Lung microvascular endothelial cell (primary cell): ENCODE measurements at regions not wholly inside any gene's neighbourhood (a gene's known extent, or its start where the extent isn't known, plus 50 kb on each side); places are given as distances from the start of the nearest gene placed in this dataset.
"Not testable (repeated sequence)": the region's sequence is repeated elsewhere in the genome, so short reads cannot be mapped to it uniquely, and the experiment has no call there.

ENCODE experiments used
- DNase-seq, 2 donors: peaks; one replicate each; pipeline versions ENCODE4 v3.0.0 to v3.0.0-alpha.2; 2010; ENCODE audit warnings: low read depth in 2 of 2

- no peak for DNase-seq
These were observed 1533.3 kb downstream of the SLITRK5 start for GRCh38 chr13:89204435-89204834.

DNA sequence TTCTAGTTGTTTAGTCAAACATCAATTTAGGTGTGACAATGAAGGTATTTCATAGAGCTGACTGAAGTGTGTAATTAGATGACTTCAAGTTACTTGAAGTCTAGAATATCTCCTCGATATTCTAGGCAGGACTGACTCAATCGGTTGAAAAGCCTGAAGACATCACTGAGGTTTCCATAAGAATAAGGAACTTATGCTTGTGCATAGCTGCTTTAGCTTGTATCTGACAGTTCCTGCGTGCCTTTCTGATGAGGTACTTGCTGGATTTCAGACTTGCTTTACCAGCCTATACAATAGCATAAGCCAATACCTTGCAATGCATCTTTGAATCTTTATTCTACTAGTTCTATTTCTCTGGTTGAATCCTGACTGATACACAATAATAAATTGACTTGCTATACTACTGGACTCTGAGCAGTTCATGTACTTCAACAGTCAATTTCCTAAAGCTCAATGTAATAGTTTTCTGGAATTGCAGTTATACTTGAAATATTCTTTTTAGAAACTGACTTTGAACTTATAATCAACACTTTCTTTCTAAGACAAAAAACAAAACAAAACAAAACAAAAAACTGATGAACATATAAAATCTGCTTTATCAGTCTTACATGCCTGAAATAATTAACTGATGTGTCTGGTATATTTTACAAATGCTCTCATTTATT, 1534.8 kb downstream of the SLITRK5 start:
- no peak for DNase-seq

DNA sequence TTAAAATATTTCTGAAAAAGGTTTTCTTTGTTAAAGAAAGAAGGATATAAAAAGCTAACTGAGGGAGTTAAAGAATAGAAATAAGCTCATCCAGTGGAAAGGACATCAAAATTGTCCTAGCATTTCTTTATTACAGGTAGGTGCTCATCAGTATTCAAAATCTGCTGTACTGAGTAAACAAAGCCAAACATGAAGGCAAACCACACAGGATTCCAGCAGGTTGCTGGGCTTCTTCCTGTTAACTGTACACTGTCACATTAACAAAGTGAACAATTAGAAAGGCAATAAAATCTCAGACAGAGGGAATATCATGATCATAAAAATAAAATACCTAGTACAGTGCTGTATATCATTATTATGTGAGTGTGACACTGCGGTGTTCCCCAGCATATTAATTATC, 1541.0 kb downstream of the SLITRK5 start:
- no peak for DNase-seq

DNA sequence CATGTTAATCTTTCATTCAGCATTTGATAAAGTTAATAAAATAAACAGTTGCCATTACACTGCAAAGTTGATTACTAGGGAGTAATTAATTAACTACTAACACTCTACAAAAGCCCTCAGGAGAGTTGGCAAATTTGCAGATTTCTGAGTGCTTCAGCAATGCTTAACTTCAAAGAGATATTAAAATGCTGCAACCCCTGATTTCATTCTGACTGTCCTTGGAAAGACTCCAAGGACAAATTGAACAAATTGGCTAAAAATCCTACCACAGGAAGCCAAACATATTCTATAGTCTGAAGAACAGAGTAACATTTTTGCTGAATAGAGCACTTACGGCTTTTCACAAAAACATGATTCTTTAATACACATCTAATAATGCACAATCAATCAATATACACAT, 1543.0 kb downstream of the SLITRK5 start:
- no peak for DNase-seq

GRCh38 chr13:89215319-89215718, 1544.1 kb downstream of the SLITRK5 start:
- DNase-seq = not testable (repeated sequence)

DNA sequence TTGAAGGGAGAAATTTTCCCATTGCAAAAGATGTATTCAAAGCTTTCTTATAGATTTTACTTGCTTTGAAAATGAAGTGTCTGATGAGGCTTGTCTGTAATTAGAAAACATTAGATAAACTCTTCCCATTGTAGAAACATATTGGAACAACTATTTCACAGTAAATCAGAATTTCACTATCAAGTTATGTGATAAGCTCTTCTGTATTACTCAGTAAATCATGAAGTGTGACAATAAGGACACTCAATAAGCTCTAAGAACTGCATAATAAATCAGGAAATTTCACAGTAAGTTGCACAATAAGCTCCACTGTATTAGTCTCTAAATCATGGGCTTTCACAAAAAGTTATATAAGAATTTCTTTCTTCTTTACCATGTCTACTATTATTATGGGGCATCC, 1546.6 kb downstream of the SLITRK5 start:
- no peak for DNase-seq

DNA sequence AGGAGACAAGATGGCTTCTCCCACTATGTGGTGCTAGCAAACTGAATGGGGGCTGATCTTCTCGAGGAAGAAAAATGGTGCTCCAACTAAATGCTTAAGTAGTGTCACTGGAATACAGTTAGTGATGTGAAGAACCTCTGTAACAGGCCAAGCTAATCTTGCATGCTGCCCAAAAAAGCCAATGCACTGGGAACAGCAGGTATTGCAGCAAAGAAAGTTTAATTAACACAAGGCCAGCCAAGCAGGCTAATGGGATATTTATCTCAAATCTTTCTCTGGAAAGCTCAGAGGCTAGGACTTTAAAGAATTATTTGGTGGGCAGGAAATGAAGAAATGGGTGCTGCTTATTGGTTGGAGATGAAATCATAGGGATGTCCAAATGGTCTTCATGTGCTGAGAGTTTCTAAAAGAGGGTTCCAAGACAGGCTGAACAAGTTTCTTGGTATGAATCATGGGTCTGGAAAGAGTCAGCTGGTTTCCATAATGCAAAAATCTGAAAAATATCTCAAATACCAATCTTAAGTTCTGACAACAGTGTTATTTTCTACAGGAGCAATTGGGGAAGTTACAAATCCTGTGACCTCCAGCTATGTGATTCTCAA, 1550.5 kb downstream of the SLITRK5 start:
- DNase-seq = no peak

GRCh38 chr13:89227356-89227755, 1556.2 kb downstream of the SLITRK5 start:
- no peak for DNase-seq

DNA sequence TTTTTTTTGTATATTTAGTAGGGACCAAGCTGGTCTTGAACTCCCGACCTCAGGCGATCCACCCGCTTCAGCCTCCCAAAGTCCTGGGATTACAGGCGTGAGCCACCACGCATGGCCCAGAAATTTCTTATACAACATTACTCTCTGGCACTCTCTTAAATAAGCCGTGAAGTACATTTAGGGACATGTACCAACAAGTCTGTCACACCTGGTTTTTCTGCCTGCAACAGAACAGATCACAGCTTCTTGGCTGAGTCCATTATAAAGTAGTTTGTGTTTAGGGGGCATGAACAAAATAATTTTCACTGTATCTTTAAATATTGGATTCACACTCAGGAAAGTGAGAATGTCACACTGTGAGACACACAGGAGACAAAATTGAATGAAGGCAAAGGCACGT, 1567.3 kb downstream of the SLITRK5 start:
- no peak for DNase-seq

- no peak for DNase-seq
These were observed 1568.4 kb downstream of the SLITRK5 start for GRCh38 chr13:89239361-89240127.

GRCh38 chr13:89255844-89256406, 1584.8 kb downstream of the SLITRK5 start:
- DNase-seq = no peak

DNA sequence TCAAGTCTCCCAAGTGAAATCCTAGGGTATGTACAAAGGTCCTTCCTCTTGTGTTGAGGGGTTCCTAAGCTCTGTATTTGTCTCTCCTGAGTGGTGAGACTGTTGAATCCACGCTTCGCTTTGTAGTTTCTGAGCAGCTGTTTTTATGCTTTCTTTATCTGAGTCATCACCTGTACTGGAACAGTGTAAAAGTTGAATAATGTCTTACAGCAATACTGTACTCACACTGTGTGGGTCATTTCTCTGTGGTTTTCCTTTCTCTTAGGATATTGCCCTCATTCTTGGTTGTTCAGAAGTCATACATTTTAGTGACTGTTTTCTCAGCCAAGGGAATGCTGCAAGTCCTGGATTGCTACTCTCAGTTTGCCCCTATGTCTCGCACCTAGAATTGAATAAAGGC, 1596.6 kb downstream of the SLITRK5 start:
- DNase-seq = no peak

GRCh38 chr13:89269737-89270136, 1598.6 kb downstream of the SLITRK5 start:
- no peak for DNase-seq

GRCh38 chr13:89270736-89271135, 1599.6 kb downstream of the SLITRK5 start:
- DNase-seq = no peak

GRCh38 chr13:89279374-89279773, 1608.2 kb downstream of the SLITRK5 start:
- DNase-seq = no peak

GRCh38 chr13:89281331-89281730, 1610.2 kb downstream of the SLITRK5 start:
- DNase-seq = no peak

DNA sequence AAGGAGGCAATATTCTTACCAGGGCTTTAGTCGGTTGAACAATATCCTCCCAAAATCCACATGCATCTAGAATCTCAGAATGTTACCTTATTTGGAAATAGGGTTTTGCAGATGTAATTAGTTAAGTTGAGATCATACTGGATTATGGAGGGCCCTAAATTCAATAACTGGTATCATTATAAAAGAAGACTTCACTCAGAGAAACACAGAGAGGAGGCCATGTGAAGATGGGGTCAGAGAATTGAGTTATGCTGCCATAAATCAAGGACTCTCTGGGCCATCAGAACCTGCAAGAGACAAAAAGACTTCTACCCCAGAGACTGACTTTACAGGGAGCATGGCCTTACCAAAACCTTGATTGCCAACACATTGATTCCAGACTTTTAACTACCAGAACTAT, 1611.1 kb downstream of the SLITRK5 start:
- no peak for DNase-seq

DNA sequence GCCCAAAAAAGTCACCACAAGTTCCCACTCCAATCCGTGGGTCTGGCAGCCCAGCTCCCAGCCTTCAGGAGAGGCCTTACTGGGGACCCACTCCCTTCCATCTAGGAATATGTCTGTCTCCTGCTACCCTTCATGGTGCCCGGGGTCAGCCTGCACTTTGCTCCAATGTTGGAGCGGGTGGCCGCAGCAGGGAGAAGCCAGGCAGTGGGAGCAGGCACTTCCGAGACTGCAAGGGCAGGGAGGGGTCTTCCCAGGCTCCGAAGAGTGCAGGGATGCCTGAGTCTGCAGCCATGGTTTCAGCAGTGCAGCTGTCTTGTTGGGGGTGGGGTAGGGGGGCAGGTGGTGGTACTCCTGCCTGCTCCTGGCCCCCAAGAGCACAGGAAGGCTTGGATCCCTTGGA, 1616.2 kb downstream of the SLITRK5 start:
- DNase-seq = no peak

DNA sequence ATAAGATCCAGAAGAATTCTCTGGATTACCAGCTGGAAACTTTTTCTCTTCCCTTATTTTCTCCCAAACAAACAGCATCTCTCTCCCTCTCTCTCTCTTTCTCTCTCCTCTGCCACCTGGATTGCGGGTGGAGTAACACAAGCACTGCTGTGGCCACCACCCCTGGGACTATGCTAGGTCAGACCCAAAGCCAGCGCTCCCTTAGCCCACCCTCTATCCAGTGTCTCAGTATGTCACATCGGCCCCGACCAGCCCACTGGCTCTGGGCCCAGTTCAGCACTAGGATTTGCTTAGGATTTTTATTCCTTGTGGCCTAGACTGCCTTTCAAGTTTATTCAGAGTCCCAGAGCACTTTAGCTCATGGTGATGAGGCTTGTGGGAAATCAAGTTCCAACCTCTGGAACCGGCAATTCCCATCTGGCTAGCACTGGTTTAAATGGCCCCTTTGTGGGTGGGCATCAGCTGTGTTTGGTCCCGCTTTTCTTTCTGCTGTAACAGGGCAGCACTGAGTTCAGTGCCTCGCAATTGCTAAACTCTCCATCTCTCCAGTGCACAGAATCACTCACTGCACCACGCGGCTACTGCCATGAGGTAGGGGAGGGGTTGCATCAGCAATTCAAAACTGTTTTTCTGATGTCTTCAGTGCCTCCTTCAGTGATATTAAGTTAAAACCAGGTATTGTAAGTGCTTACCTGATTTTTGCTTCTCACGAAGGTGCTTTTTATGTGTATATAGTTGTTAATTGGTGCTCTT, 1623.1 kb downstream of the SLITRK5 start:
- no peak for DNase-seq

DNA sequence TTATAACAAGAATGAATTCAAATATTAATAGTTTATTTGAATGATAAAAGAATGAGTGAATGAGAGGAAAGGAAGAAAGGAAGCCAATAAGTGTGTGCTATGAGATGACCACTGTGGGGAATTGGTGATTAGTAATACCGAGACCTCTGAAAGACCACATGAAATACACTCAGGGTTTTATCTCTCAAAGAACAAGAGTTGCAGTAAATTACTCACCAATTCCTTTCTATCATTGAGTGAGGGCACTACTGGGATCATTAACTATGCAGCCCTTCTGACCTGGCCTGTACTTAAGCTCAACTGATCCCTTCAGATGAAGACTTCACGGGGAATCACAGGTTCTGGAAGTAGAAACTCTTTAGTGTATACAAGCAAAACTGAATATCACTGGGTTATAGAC, 1636.1 kb downstream of the SLITRK5 start:
- no peak for DNase-seq

GRCh38 chr13:89310943-89311672, 1639.9 kb downstream of the SLITRK5 start:
- DNase-seq = no peak
